Posterior vena cava (tissue), 2 donors: ENCODE measurements at regions not wholly inside any gene's neighbourhood (a gene's known extent, or its start where the extent isn't known, plus 50 kb on each side); places are given as distances from the start of the nearest gene placed in this dataset.

Source experiments
- DNase-seq: peaks from one replicate; pipeline ENCODE4 v3.0.0-alpha.2; 2020; ENCODE audit warnings: low spot score
- intact Hi-C, 2 donors: fragments of 100-400 bp; cut with DNase I; formaldehyde crosslinking; loops; one replicate each; pipeline versions ENCODE4 v1.14.1 to v1.14.2; 2022 to 2023
- donor health status: DM: yes; HTN: yes; CAD: no.
- donor health status: DM: yes; HTN: yes; CAD: no.

GRCh38 chr10:6338361-6338760 lies 135.6 kb downstream of the PFKFB3 start:
- intact Hi-C loops: no loop called here
- no peak for DNase-seq

DNA sequence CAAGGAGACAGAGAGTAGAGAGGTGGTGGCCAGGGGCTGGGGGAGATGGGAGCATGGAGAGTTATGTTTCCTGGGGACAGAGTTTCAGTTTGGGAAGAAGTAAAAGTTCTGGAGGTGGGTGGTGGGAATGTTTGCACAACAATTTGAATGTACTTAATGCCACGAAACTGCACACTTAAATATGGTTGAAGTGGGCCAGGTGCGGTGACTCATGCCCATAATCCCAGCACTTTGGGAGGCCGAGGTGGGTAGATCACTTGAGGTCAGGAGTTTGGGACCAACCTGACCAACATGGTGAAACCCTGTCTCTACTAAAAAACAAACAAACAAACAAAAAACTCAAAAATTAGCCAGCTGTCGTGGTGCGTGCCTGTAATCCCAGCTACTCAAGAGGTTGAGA lies 137.2 kb downstream of the PFKFB3 start:
- intact Hi-C loops: no loop called here
- no peak for DNase-seq

- intact Hi-C loops: no loop called here
- DNase-seq: no peak
Measured at GRCh38 chr10:6342096-6342685, 139.5 kb downstream of the PFKFB3 start.

GRCh38 chr10:6343305-6344010 lies 140.7 kb downstream of the PFKFB3 start:
- intact Hi-C loops: no loop called here

GRCh38 chr10:6345404-6345803 lies 142.7 kb downstream of the PFKFB3 start:
- intact Hi-C loops: no loop called here
- no peak for DNase-seq

More at GRCh38 chr10:6343305-6344010, 140.7 kb downstream of the PFKFB3 start:
- DNase-seq: no peak

DNA sequence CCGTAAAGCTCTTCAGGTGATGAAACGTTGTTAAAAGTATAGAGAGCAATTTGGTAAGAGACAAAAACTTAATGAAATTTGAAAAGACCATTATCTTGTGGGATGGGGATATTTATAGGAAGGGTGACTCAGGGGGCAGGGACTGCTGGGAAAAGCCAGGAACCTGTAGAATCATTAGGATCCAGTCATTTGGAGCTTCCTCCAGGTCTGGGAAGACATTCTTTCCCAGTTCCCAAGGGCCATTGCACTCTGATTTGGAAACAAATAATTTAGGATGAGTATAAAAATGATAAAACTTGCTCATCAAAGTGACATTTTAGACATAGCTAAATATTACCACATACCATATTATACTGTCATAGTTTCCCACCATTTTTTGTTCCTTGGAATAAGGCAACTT lies 143.9 kb downstream of the PFKFB3 start:
- intact Hi-C loops: no loop called here
- no peak for DNase-seq

DNA sequence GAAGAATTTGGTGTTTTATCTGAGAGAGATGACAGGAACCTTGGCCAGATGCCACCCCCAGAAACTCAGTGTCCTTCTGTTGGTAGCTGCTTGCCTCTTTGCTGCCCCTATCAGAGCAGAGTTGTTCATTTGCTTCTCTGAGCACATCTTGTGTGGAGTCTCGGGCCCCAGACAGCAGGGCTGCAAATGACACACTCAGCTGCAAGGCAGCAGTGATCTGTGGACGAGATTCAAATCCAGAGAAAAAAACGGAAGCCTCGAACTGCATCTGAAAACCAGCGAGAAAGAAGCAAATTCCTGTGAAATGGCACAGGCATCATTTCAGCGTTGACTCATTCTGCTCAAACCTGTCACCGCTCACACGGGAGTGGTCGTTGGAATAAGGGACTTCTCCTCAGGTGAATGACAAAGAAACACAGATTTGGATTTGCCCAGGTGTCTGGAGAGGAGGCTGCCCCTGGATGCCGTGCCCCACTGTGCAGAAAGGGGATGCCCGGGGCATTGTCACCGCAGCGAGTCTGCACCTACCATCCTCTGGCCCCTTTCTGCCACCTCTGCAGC lies 144.7 kb downstream of the PFKFB3 start:
- DNase-seq: no peak
- intact Hi-C loops: no loop called here

DNA sequence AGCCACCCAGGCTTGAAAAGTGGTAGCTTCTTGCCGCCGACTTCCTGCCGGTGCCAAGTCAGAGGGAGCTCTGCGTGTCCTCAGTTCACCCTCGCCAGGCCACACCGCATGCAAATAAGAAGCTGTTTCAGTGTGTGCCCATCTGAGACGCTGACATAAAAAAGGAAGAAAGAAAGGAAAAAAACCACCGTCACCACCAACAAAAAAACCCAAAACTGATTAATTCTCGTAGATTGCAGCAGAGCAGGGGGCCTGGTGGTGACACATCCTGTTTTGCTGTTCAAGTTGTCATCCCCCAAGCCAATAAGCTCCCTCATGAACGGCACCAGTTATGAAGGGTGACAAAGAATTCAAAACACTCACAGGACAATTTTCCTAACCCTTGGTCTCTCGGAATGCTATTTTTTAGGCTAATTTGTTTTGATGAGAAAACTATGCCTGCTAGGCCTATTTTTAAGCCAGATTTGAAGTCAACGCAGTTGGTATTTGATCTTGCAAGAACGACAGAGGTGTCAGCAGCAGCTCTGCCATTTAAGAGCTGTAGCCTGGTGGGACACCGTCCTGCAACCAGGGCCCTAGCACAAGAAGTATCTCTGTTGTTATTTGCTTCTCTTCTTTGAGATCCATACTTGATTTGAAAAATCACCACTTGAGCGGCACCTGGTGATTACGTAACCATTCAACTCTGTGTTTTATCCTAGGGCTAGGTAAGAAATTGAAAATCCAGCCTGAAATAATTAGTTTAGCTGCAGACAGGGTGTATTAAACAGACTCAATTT lies 145.6 kb downstream of the PFKFB3 start:
- intact Hi-C loops: no loop called here
- peak; percentile 83 for DNase-seq

GRCh38 chr10:6349846-6350535 lies 147.3 kb downstream of the PFKFB3 start:
- no peak for DNase-seq
- intact Hi-C loops: no loop called here

DNA sequence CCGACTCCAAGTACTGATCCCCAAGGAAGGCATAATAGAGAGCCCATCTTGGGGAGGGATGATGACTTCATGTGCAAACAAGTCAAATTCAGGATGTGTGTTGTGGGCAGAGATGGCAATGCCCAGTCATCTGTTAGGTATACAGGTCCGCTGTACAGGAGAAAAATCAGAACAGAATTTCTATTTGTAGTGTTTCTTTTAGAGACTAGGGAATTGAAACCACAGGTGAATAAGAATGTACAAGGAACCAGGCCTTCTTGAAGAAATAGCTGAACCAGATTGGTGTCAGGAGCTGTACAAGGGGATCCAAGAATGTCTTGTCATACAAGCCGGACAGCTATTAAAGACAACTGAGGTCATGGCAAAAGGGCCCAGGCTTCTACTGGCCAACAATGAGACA lies 147.9 kb downstream of the PFKFB3 start:
- intact Hi-C loops: no loop called here
- DNase-seq: no peak

DNA sequence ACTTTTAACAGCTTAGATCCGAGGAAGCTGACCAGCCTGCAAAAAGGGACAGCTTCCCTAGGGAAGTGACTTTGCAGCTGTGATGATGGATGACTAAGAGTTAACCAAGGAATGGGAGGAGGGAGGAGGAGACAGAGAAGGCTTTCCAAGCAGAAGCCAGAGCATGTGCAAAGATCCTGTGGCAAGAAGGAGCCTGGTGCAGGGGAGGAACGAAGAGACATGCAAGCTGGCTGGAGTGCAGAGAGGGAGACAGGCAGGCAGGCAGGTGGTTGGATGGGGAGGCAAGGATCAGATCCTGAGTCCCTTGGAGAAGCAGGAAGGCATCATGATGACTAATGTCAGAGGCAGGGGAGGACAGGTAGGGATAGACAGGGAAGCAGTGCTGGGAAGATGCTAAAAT lies 148.8 kb downstream of the PFKFB3 start:
- intact Hi-C loops: no loop called here
- no peak for DNase-seq

GRCh38 chr10:6353526-6353925 lies 150.8 kb downstream of the PFKFB3 start:
- DNase-seq: no peak

GRCh38 chr10:6354168-6354772 lies 151.5 kb downstream of the PFKFB3 start:
- DNase-seq: no peak
- intact Hi-C loops: no loop called here

More at GRCh38 chr10:6353526-6353925, 150.8 kb downstream of the PFKFB3 start:
- intact Hi-C loops: no loop called here

DNA sequence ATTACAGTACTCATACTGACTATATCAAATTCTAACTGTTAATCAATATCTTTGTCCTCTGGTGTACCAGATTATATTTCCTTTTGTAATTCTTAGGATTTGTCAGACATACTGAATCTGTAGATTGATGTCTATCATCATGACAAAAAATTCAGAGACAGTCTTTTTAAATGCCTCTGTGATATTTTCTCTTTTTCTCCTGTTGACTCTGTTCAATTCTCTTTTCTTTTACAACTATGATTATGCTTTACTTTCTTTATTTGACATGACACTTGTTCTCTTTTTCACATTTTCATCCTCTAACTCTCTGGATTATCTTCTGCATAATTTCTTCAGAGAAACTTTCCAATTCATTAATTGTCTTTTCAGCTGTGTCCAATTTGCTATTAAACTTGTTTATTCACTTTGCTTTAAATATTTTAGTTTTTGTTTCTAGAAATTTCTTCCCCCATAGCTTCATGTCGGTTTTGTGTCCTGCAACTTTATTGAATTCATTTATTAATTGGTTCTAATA lies 153.6 kb downstream of the PFKFB3 start:
- DNase-seq: no peak
- intact Hi-C loops: no loop called here

- intact Hi-C loops: no loop called here
- DNase-seq: no peak
Measured at GRCh38 chr10:6361869-6362268, 159.1 kb downstream of the PFKFB3 start.

DNA sequence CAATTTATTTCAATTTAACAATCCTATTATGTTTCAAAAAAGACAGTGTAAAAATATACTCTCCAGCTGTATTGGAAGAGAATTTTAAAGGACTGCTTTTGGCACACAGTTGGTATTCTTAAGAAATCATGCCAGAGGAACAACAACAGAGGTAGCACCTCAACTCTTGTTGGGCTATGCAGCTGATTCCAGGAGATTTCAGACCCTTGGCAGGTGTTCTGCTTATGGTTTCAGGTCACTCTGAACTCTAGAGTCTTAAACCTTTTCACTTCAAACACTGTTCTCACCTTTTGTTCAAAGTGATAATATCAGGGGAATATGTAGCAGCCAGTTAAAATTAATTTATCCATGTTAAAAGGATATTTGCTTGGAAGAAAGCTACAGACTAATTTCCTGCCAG lies 160.1 kb downstream of the PFKFB3 start:
- intact Hi-C loops: no loop called here

GRCh38 chr10:6363511-6363910 lies 160.8 kb downstream of the PFKFB3 start:
- intact Hi-C loops: no loop called here
- no peak for DNase-seq

More for the DNA sequence above, 160.1 kb downstream of the PFKFB3 start:
- no peak for DNase-seq

DNA sequence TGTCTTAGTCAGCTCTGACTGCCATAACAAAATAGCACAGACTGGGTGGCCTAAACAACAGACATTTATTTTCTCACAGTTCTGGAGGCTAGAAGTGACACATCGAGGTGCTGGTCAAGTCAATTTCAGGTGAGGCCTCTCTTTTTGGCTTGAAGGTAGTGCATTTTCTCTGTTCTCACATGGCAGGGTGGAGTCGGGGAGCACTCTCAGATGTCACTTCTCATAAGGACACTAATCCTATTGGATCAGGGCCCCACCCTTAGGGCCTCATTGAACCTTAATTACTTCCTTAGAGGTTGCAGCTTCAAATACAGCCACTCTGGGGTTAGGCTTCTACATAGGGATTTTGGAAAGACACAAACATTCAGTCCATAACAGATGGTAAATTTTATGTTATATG lies 161.6 kb downstream of the PFKFB3 start:
- intact Hi-C loops: no loop called here
- DNase-seq: no peak

- DNase-seq: no peak
- intact Hi-C loops: no loop called here
Measured at GRCh38 chr10:6364893-6365292, 162.2 kb downstream of the PFKFB3 start.
